ENCODE measurements at regions not wholly inside any gene's neighbourhood (a gene's known extent, or its start where the extent isn't known, plus 50 kb on each side); places are given as distances from the start of the nearest gene placed in this dataset.
A peak's percentile ranks its signal among the peaks of the same experiment; 100 is the strongest.

- TF ChIP-seq, protein P1, sequence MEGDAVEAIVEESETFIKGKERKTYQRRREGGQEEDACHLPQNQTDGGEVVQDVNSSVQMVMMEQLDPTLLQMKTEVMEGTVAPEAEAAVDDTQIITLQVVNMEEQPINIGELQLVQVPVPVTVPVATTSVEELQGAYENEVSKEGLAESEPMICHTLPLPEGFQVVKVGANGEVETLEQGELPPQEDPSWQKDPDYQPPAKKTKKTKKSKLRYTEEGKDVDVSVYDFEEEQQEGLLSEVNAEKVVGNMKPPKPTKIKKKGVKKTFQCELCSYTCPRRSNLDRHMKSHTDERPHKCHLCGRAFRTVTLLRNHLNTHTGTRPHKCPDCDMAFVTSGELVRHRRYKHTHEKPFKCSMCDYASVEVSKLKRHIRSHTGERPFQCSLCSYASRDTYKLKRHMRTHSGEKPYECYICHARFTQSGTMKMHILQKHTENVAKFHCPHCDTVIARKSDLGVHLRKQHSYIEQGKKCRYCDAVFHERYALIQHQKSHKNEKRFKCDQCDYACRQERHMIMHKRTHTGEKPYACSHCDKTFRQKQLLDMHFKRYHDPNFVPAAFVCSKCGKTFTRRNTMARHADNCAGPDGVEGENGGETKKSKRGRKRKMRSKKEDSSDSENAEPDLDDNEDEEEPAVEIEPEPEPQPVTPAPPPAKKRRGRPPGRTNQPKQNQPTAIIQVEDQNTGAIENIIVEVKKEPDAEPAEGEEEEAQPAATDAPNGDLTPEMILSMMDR (IDR thresholded peaks at IDR 0.05) = no peak
- no peak overlapping the region for H3K4me3 ChIP-seq
- no peaks in the 10 kb centered on the region for H3K27me3 ChIP-seq
- DNase-seq = no peak
- H3K27ac ChIP-seq = no peak overlapping the region
- intact Hi-C loops (cut with DNase I) = no loop called here
- H3K36me3 ChIP-seq = no peaks in the 10 kb centered on the region
- H3K4me1 ChIP-seq = no peaks in the 10 kb centered on the region
- H3K9me3 ChIP-seq = no peaks in the 10 kb centered on the region
- no peak for ATAC-seq
Measured at GRCh38 chr6:21536280-21536766, 57.2 kb upstream of the SOX4 start.

GRCh38 chr6:21537637-21538036 is 55.9 kb upstream of the SOX4 start:
- H3K4me3 ChIP-seq = no peak overlapping the region
- H3K27ac ChIP-seq = no peak overlapping the region
- no peak for DNase-seq
- TF ChIP-seq, protein P1 (IDR thresholded peaks at IDR 0.05) = no peak
- ATAC-seq = no peak
- H3K4me1 ChIP-seq = no peaks in the 10 kb centered on the region
- no peaks in the 10 kb centered on the region for H3K9me3 ChIP-seq
- intact Hi-C loops (cut with DNase I) = no loop called here
- no peaks in the 10 kb centered on the region for H3K27me3 ChIP-seq
- no peaks in the 10 kb centered on the region for H3K36me3 ChIP-seq

GRCh38 chr6:21538186-21538798 is 55.3 kb upstream of the SOX4 start:
- Histone ChIP-seq H3K27me3 (no peaks in the 10 kb centered on the region), H3K9me3 (no peaks in the 10 kb centered on the region), H3K4me3 (no peak overlapping the region), H3K27ac (no peak overlapping the region), H3K4me1 (no peaks in the 10 kb centered on the region), H3K36me3 (no peaks in the 10 kb centered on the region)
- DNase-seq (peak in 1 of 4 donors; percentile 26), ATAC-seq (peak; percentile 50)
- TF ChIP-seq, protein P1 (IDR thresholded peaks at IDR 0.05) = no peak
- intact Hi-C loops (cut with DNase I) = no loop called here

GRCh38 chr6:21539621-21540100 is 53.9 kb upstream of the SOX4 start:
- peaks cover 0 to 5% of the 10 kb centered on the region in 2 donors for H3K9me3 ChIP-seq

More at GRCh38 chr6:21539621-21540100, 53.9 kb upstream of the SOX4 start:
- Histone ChIP-seq H3K27ac (no peak overlapping the region), H3K4me3 (no peak overlapping the region), H3K36me3 (no peaks in the 10 kb centered on the region), H3K27me3 (no peaks in the 10 kb centered on the region), H3K4me1 (no peaks in the 10 kb centered on the region)
- intact Hi-C loops (cut with DNase I) = no loop called here
- DNase-seq (no peak), ATAC-seq (no peak)
- TF ChIP-seq, protein P1 (IDR thresholded peaks at IDR 0.05) = no peak

All from left lung (tissue), 4 donors.